Esophagus squamous epithelium (tissue), 5 donors: ENCODE measurements at regions not wholly inside any gene's neighbourhood (a gene's known extent, or its start where the extent isn't known, plus 50 kb on each side); places are given as distances from the start of the nearest gene placed in this dataset.

Source experiments
- DNase-seq: peaks from one replicate; lab custom pipeline; 2025; lab: John Stamatoyannopoulos, UW
- H3K27ac ChIP-seq, 4 donors: fragments of 200-600 bp; sonication (generic); one replicate each; pipeline ENCODE4 v1.5.1; 2016 to 2019; ENCODE audit warnings: mild to moderate bottlenecking in 1 of 4
- H3K27me3 ChIP-seq, 4 donors: fragments of 200-600 bp; sonication (generic); 1 replicate in 3 of 4; 2 replicates in 1 of 4; pipeline versions ENCODE4 v1.5.1 to v1.6.0; 2017 to 2021; ENCODE audit warnings: antibody characterized with exemption in 1 of 4
- H3K36me3 ChIP-seq, 3 donors: fragments of 200-600 bp; sonication (generic); one replicate each; pipeline ENCODE4 v1.5.1; 2016 to 2019
- H3K4me1 ChIP-seq, 3 donors: fragments of 200-600 bp; sonication (generic); one replicate each; pipeline ENCODE4 v1.5.1; 2017 to 2019
- H3K4me3 ChIP-seq, 4 donors: fragments of 200-600 bp; sonication (generic); 1 replicate in 3 of 4; 2 replicates in 1 of 4; pipeline ENCODE4 v1.5.1; 2016 to 2019; ENCODE audit warnings: mild to moderate bottlenecking in 2 of 4, moderate library complexity in 1 of 4
- H3K9me3 ChIP-seq, 3 donors: fragments of 200-600 bp; sonication (generic); one replicate each; pipeline ENCODE4 v1.5.1; 2016 to 2019
- POLR2A ChIP-seq, 4 donors: fragments of 450-650 bp; IDR thresholded peaks; one replicate each; pipeline ENCODE4 v1.6.1; 2017; ENCODE audit warnings: antibody characterized with exemption in 4 of 4, mild to moderate bottlenecking in 4 of 4, moderate library complexity in 3 of 4
- WGBS, 2 donors: methylation state at CpG; one replicate each; pipeline ENCODE4 v1.1.5; 2018; 5-methylcytosine and 5-hydroxymethylcytosine counted together
- intact Hi-C: fragments of 100-400 bp; cut with DNase I; formaldehyde crosslinking; loops from one replicate; pipeline ENCODE4 v1.15.0; 2022
- TF ChIP-seq, protein P1 (sequence below), 6 experiments: fragments of 450-650 bp in 4 of 6; fragments of 200-600 bp in 2 of 6; sonication (generic) in 2 of 6; IDR thresholded peaks; one replicate each; pipeline ENCODE4 v1.5.1; 2016 to 2019; ENCODE audit warnings: antibody characterized with exemption in 6 of 6, mild to moderate bottlenecking in 4 of 6, moderate library complexity in 4 of 6
- donor health status: DM: yes; HTN: yes; CAD: no.

GRCh38 chr16:59886021-59886420 lies 1151.9 kb upstream of the GOT2 start:
- DNase-seq, result no peak
- peak overlapping the region in 2 of 4 donors; percentile 33 to 34 for H3K27ac ChIP-seq
- 8 to 32% methylated on average over 2 of the region's 2 CpGs for WGBS, 2 donors
- no peaks in the 10 kb centered on the region for H3K27me3 ChIP-seq
- H3K4me3 ChIP-seq, result no peak overlapping the region
- peaks cover 0 to 20% (median 6%) of the 10 kb centered on the region in 3 donors for H3K4me1 ChIP-seq
- no peaks in the 10 kb centered on the region for H3K36me3 ChIP-seq
- intact Hi-C loops, result no loop called here
- TF ChIP-seq, protein P1, sequence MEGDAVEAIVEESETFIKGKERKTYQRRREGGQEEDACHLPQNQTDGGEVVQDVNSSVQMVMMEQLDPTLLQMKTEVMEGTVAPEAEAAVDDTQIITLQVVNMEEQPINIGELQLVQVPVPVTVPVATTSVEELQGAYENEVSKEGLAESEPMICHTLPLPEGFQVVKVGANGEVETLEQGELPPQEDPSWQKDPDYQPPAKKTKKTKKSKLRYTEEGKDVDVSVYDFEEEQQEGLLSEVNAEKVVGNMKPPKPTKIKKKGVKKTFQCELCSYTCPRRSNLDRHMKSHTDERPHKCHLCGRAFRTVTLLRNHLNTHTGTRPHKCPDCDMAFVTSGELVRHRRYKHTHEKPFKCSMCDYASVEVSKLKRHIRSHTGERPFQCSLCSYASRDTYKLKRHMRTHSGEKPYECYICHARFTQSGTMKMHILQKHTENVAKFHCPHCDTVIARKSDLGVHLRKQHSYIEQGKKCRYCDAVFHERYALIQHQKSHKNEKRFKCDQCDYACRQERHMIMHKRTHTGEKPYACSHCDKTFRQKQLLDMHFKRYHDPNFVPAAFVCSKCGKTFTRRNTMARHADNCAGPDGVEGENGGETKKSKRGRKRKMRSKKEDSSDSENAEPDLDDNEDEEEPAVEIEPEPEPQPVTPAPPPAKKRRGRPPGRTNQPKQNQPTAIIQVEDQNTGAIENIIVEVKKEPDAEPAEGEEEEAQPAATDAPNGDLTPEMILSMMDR (IDR thresholded peaks at IDR 0.05), result no peak
- no peak for TF ChIP-seq POLR2A (IDR thresholded peaks at IDR 0.05)
- H3K9me3 ChIP-seq, result no peaks in the 10 kb centered on the region

DNA sequence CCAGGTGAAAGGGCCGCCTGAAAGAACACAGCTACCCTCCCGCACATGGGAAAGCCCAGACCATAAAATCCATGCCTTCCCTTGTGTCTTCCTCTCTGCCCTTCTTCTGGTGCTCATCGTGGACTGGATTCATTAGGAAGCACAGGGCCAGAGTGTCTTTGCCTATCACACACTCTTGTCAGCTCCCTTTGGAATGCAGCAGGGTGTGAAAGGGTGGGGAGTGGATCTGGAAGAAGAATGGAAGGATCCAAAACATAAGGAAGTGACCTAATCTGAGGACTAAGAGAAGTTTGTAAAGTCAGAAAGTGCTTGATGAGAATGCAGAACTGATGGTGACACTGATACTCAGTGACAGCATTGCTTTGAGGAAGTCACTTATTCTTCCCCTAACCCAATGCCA lies 1147.3 kb upstream of the GOT2 start:
- TF ChIP-seq, protein P1 (IDR thresholded peaks at IDR 0.05), result no peak
- no peak for TF ChIP-seq POLR2A (IDR thresholded peaks at IDR 0.05)
- no peak for DNase-seq
- Histone ChIP-seq H3K4me1 (peaks cover 0 to 34% (median 10%) of the 10 kb centered on the region in 3 donors), H3K9me3 (no peaks in the 10 kb centered on the region), H3K27ac (no peak overlapping the region), H3K36me3 (no peaks in the 10 kb centered on the region), H3K27me3 (no peaks in the 10 kb centered on the region), H3K4me3 (no peak overlapping the region)
- WGBS, 2 donors, result 71 to 75% methylated on average over 3 of the region's 3 CpGs
- intact Hi-C loops, result no loop called here

- no peak for DNase-seq
- intact Hi-C loops, result no loop called here
- Histone ChIP-seq H3K27me3 (no peaks in the 10 kb centered on the region), H3K4me1 (peaks cover 0 to 26% (median 10%) of the 10 kb centered on the region in 3 donors), H3K9me3 (no peaks in the 10 kb centered on the region), H3K4me3 (no peak overlapping the region), H3K27ac (peak overlapping the region in 2 of 4 donors; percentile 0 to 17), H3K36me3 (no peaks in the 10 kb centered on the region)
- TF ChIP-seq POLR2A (IDR thresholded peaks at IDR 0.05), result no peak
- TF ChIP-seq, protein P1 (IDR thresholded peaks at IDR 0.05), result no peak
- 25 to 36% methylated on average over 1 of the region's 1 CpG for WGBS, 2 donors
Observed at GRCh38 chr16:59880611-59881010, 1146.5 kb upstream of the GOT2 start.

DNA sequence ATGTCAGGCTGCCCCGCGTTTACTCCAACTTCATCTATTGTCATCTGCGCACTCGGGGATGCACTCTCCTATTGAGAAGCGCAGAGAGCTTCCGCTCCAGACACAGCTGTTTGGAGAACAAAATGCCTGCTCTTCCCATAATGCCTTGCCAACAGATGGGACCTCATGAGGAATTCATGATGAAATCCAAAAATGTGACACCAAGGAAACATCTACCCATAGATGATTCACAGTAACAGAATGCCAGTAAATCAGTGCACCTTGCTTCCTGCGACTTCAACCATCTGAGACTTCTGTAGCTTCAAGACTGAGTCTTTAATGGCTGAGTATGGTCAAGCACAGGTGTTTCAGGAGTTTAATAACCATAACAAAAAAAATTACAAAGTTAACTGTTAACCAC lies 1144.9 kb upstream of the GOT2 start:
- intact Hi-C loops, result no loop called here
- TF ChIP-seq POLR2A (IDR thresholded peaks at IDR 0.05), result no peak
- TF ChIP-seq, protein P1 (IDR thresholded peaks at IDR 0.05), result no peak
- WGBS, 2 donors, result 89 to 90% methylated on average over 6 to 7 of the region's 7 CpGs
- no peak for DNase-seq
- Histone ChIP-seq H3K9me3 (no peaks in the 10 kb centered on the region), H3K36me3 (no peaks in the 10 kb centered on the region), H3K4me3 (no peak overlapping the region), H3K4me1 (peaks cover 0 to 25% (median 10%) of the 10 kb centered on the region in 3 donors), H3K27ac (no peak overlapping the region), H3K27me3 (no peaks in the 10 kb centered on the region)

DNA sequence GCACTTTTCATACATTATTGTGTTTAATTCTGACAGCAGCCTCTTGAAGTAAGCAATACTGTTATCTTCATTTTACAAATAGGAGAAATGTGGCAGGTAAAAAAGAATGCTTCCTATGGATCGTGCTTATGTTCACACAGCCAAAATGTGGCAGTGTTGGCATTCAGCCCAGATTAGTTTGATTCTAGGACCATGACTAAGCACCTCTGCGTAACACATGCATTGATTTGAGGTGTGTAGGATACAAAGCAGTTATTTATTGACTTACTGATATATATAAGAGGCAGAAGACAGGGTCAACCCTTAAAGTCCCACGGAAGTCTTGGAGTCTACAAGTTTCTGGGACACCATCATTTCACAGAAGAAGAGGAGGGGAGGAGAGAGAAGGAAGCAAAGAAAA lies 1144.4 kb upstream of the GOT2 start:
- Histone ChIP-seq H3K36me3 (no peaks in the 10 kb centered on the region), H3K4me1 (peaks cover 0 to 25% (median 10%) of the 10 kb centered on the region in 3 donors), H3K27ac (no peak overlapping the region), H3K4me3 (no peak overlapping the region), H3K27me3 (no peaks in the 10 kb centered on the region), H3K9me3 (no peaks in the 10 kb centered on the region)
- intact Hi-C loops, result no loop called here
- DNase-seq, result no peak
- 23% methylated on average over 3 of the region's 3 CpGs for WGBS, 2 donors
- TF ChIP-seq POLR2A (IDR thresholded peaks at IDR 0.05), result no peak
- TF ChIP-seq, protein P1 (IDR thresholded peaks at IDR 0.05), result no peak
